D721Med (cell line): ENCODE measurements at regions not wholly inside any gene's neighbourhood (a gene's known extent, or its start where the extent isn't known, plus 50 kb on each side); places are given as distances from the start of the nearest gene placed in this dataset.

Source experiments
- DNase-seq: peaks from one replicate; pipeline ENCODE4 v3.0.0; 2011; ENCODE audit warnings: low spot score; ENCODE audit not compliant: insufficient read length
- FAIRE-seq: peaks from 2 replicates; lab custom pipeline; 2011; peaks lifted over from hg19 to GRCh38; lab: Jason Lieb, UNC
- CTCF ChIP-seq: IDR thresholded peaks from 2 replicates; pipeline ENCODE4 v1.5.1; 2012; ENCODE audit warnings: mild to moderate bottlenecking, control low read depth; ENCODE audit not compliant: insufficient read depth; ENCODE audit errors: missing control alignments

DNA sequence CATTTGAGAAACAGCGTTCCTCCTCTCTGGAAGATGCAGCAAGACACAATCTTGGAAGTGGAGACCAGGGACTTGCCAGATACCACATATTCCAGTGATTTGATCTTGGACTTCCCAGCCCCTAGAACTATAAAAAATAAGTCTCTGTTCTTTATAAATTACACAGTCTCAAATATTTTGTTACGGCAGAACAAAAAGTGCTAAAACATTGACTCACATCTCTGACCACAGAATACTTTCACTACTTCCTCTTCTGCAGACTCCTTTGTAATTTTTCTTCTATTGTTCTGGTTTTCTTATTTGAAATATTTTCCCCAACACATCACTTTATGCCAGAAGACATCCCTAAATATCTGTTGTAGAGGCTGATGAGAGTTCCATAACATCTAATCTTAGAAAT lies 706.1 kb upstream of the CDH18 start:
- FAIRE-seq = no peak
- TF ChIP-seq CTCF = no peak
- DNase-seq = no peak

GRCh38 chr5:20692913-20693312 lies 704.9 kb upstream of the CDH18 start:
- peak; percentile 68 for FAIRE-seq
- TF ChIP-seq CTCF = no peak

GRCh38 chr5:20683241-20683940 lies 695.4 kb upstream of the CDH18 start:
- TF ChIP-seq CTCF = no peak
- FAIRE-seq (no peak), DNase-seq (no peak)

More at GRCh38 chr5:20692913-20693312, 704.9 kb upstream of the CDH18 start:
- DNase-seq = no peak

DNA sequence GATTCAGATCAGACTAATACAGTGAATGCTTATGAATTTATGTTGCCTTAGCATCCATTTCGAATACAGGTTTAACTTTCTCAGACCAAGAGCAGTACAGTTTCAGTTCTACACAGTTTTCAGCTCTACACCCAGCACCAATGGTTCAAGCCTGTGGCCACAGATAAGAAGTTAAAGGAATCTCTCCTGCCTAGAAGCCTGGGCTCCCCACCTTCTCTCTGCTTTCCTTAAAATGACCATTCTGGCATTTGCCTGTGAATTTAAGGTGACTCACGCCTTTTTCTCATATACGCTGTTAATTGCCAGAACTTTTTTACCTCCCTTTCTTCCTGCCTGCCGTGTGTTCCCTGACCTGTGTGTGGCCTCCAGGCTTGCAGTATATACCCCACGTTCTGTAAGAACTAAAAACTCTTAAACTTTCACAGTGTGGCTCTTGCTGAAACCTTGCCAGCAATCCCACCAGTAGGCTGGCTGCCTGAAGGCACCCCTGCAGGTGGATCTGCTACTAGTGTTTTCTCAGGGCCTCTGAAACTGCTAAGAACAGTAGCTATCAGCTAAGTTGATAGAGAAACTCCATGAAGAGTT lies 692.8 kb upstream of the CDH18 start:
- DNase-seq = no peak
- no peak for FAIRE-seq
- TF ChIP-seq CTCF = no peak

DNA sequence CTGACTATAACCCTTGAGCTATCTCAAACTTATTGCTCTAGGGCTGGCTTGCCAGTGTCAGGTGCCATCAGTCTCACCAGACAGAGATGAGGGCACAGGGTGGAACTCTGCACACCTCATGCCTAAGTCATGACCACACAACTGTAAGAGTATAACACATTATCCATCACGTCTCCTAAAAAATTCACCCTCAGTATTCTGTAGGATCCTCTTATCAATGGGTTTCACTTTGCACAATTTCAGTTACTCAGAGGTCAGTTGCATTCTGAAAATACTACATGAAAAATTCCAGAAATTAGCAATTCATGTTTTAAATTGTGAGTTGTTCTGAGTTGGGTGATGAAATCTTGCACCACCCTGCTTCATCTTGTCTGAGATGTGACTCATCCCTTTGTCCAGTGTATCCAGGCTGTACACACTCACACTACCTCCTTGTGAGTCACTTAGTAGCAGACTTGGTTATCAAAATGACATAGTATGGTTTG lies 690.9 kb upstream of the CDH18 start:
- FAIRE-seq (no peak), DNase-seq (no peak)
- no peak for TF ChIP-seq CTCF

GRCh38 chr5:20678386-20678785 lies 690.4 kb upstream of the CDH18 start:
- FAIRE-seq (peak; percentile 38), DNase-seq (no peak)
- TF ChIP-seq CTCF = no peak

DNA sequence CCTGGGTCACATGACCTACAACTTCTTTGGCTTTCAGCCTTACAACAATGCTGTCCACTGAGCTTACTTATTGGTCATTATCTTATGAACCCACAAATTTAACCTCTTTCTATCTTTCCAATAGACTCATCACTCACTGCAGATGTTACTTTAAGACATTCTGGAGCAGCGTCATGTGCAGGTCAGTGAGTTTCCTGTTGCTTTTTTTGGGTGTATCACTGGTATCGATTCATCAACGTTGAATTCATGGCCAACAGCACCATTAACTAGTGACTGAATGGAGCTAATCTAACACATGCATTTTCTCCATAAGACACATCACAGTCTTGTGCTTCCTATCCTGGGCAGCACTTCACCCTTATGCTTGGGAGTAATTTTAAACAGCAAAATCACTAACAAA lies 672.6 kb upstream of the CDH18 start:
- TF ChIP-seq CTCF = no peak
- DNase-seq (no peak), FAIRE-seq (no peak)
